DND-41 (cell line): ENCODE measurements at regions not wholly inside any gene's neighbourhood (a gene's known extent, or its start where the extent isn't known, plus 50 kb on each side); places are given as distances from the start of the nearest gene placed in this dataset.

Experiments used
- ATAC-seq: fragments of 200-7000 bp; cut with Tn5 transposase; 3 replicates; pipeline ENCODE4 v1.9.1; 2021; ENCODE audit warnings: low read depth; ENCODE audit not compliant: insufficient read depth
- DNase-seq: peaks from one replicate; pipeline ENCODE4 v3.0.0-alpha.2; 2020
- H2AFZ ChIP-seq: 2 replicates; pipeline ENCODE4 v1.6.0; 2012; ENCODE audit warnings: low read depth, low read length
- H3K27ac ChIP-seq: 2 replicates; pipeline ENCODE4 v1.5.1; 2012; ENCODE audit warnings: low read length, inconsistent platforms
- H3K27me3 ChIP-seq: fragments of 200-600 bp; sonication (generic); 2 replicates; pipeline ENCODE4 v1.6.0; 2012; ENCODE audit warnings: low read length, mild to moderate bottlenecking, inconsistent platforms; ENCODE audit not compliant: insufficient read depth, poor library complexity
- H3K36me3 ChIP-seq: 2 replicates; pipeline ENCODE4 v1.5.1; 2012; ENCODE audit warnings: low read length, inconsistent platforms; ENCODE audit not compliant: insufficient read depth
- H3K4me1 ChIP-seq: 2 replicates; pipeline ENCODE4 v1.5.1; 2012; ENCODE audit warnings: mild to moderate bottlenecking, low read length; ENCODE audit not compliant: insufficient read depth
- H3K4me2 ChIP-seq: 2 replicates; pipeline ENCODE4 v1.6.0; 2012; ENCODE audit warnings: mild to moderate bottlenecking, moderate library complexity, low read length, inconsistent platforms; ENCODE audit not compliant: insufficient read depth
- H3K4me3 ChIP-seq, 2 experiments: fragments of 200-600 bp in 1 of 2; shearing (Covaris generic) in 1 of 2; 2 replicates each; pipeline ENCODE4 v1.5.1; 2012 to 2016; ENCODE audit warnings: inconsistent platforms in 2 of 2, low read length in 2 of 2, mild to moderate bottlenecking in 2 of 2, low read depth in 1 of 2, moderate library complexity in 1 of 2
- H3K79me2 ChIP-seq: 2 replicates; pipeline ENCODE4 v1.6.0; 2012; ENCODE audit warnings: low read length, inconsistent platforms; ENCODE audit not compliant: insufficient read depth
- H3K9ac ChIP-seq: 2 replicates; pipeline ENCODE4 v1.6.0; 2012; ENCODE audit warnings: low read depth, mild to moderate bottlenecking, inconsistent platforms, low read length, moderate library complexity
- H3K9me3 ChIP-seq: 2 replicates; pipeline ENCODE4 v1.5.1; 2012; ENCODE audit warnings: low read length, moderate library complexity, mild to moderate bottlenecking, inconsistent platforms; ENCODE audit not compliant: insufficient read depth, severe bottlenecking
- H4K20me1 ChIP-seq: 2 replicates; pipeline ENCODE4 v1.6.0; 2012; ENCODE audit warnings: low read length; ENCODE audit not compliant: insufficient read depth
- CTCF ChIP-seq: IDR thresholded peaks from 2 replicates; pipeline ENCODE4 v1.5.1; 2012; ENCODE audit warnings: borderline replicate concordance, low read length, moderate library complexity, mild to moderate bottlenecking; ENCODE audit not compliant: poor library complexity, severe bottlenecking; ENCODE audit errors: extremely low read depth
- EZH2 ChIP-seq: IDR thresholded peaks from 3 replicates; pipeline ENCODE4 v1.6.1; 2012; ENCODE audit warnings: borderline replicate concordance, low read depth, mild to moderate bottlenecking, moderate library complexity, low read length, inconsistent platforms; ENCODE audit not compliant: severe bottlenecking

GRCh38 chr3:144516026-144516425 lies 544.4 kb downstream of the DIPK2A start:
- H3K4me2 ChIP-seq = no peak overlapping the region
- ATAC-seq (no peak), DNase-seq (no peak)
- H2AFZ ChIP-seq = no peak overlapping the region
- H3K4me1 ChIP-seq = no peaks in the 10 kb centered on the region
- H3K27me3 ChIP-seq = no peaks in the 10 kb centered on the region
- no peak overlapping the region for H3K27ac ChIP-seq
- no peak overlapping the region for H3K4me3 ChIP-seq
- H3K36me3 ChIP-seq = no peaks in the 10 kb centered on the region
- no peak for TF ChIP-seq CTCF
- no peak for TF ChIP-seq EZH2
- H3K79me2 ChIP-seq = no peaks in the 10 kb centered on the region
- H4K20me1 ChIP-seq = no peaks in the 10 kb centered on the region
- H3K9ac ChIP-seq = no peak overlapping the region
- no peaks in the 10 kb centered on the region for H3K9me3 ChIP-seq

DNA sequence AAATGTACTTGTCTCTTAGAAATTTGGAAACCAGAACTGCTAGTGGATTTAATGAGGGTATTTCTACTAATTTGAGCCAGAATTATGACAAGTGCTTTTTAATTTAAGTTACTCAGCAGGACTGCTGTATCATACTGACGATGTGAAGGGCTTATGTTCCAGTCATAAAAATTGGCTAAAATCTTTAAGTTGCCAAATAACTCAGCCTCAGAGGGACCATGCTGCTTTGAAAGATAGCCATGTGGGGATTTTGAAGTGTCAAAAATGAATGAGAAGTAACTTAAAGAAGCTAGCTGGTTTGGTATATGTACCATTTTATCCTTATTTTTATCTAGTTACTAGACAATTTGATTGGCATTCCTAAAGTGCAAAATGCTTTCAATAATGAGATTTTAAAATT lies 545.0 kb downstream of the DIPK2A start:
- Histone ChIP-seq H3K27me3 (no peaks in the 10 kb centered on the region), H3K4me1 (no peaks in the 10 kb centered on the region), H3K27ac (no peak overlapping the region), H3K9ac (no peak overlapping the region), H3K36me3 (no peaks in the 10 kb centered on the region), H4K20me1 (no peaks in the 10 kb centered on the region), H3K4me3 (no peak overlapping the region), H3K9me3 (no peaks in the 10 kb centered on the region), H2AFZ (no peak overlapping the region), H3K79me2 (no peaks in the 10 kb centered on the region), H3K4me2 (no peak overlapping the region)
- DNase-seq = no peak
- no peak for ATAC-seq
- TF ChIP-seq EZH2 (no peak), CTCF (no peak)

DNA sequence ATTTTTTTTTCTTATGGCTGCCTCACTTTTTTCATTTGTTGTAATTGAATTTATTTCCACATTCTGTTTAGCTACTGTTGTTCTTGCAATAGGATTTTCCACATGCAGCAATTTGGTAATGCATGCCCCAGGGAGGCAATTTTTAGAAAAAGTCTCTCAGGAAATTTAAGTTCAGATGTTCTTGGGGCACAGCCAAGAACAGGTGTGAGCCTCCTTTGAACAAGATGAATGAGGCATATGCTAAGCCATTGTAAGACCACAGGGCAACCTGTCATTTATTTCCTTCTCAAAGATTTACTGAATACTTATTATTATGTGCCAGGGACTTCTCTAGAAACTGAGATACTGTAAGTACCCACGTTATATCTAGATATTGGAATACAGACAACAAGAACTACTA lies 549.5 kb downstream of the DIPK2A start:
- no peaks in the 10 kb centered on the region for H4K20me1 ChIP-seq
- TF ChIP-seq EZH2 (no peak), CTCF (no peak)
- H3K4me2 ChIP-seq = no peak overlapping the region
- no peak overlapping the region for H3K9ac ChIP-seq
- no peaks in the 10 kb centered on the region for H3K4me1 ChIP-seq
- H3K9me3 ChIP-seq = no peaks in the 10 kb centered on the region
- ATAC-seq = no peak
- no peak overlapping the region for H2AFZ ChIP-seq
- H3K36me3 ChIP-seq = no peaks in the 10 kb centered on the region
- no peak overlapping the region for H3K4me3 ChIP-seq
- no peak for DNase-seq
- H3K27me3 ChIP-seq = peaks cover under 1% of the 10 kb centered on the region
- no peaks in the 10 kb centered on the region for H3K79me2 ChIP-seq
- H3K27ac ChIP-seq = no peak overlapping the region

GRCh38 chr3:144522456-144522855 lies 550.8 kb downstream of the DIPK2A start:
- Histone ChIP-seq H3K9ac (no peak overlapping the region), H3K27me3 (peaks cover 4% of the 10 kb centered on the region), H3K4me1 (no peaks in the 10 kb centered on the region), H3K4me3 (no peak overlapping the region), H3K79me2 (no peaks in the 10 kb centered on the region), H4K20me1 (no peaks in the 10 kb centered on the region), H3K9me3 (no peaks in the 10 kb centered on the region), H3K27ac (no peak overlapping the region), H3K4me2 (no peak overlapping the region), H2AFZ (no peak overlapping the region), H3K36me3 (no peaks in the 10 kb centered on the region)
- TF ChIP-seq CTCF = no peak
- TF ChIP-seq EZH2 = no peak
- ATAC-seq (no peak), DNase-seq (no peak)
